Ascending aorta (tissue), 2 donors: ENCODE measurements at regions not wholly inside any gene's neighbourhood (a gene's known extent, or its start where the extent isn't known, plus 50 kb on each side); places are given as distances from the start of the nearest gene placed in this dataset.

Source experiments
- DNase-seq, 2 donors: peaks; one replicate each; pipeline ENCODE4 v3.0.0-alpha.2; 2019; ENCODE audit warnings: low spot score in 2 of 2
- H3K27ac ChIP-seq, 2 donors: fragments of 200-600 bp; sonication (generic); one replicate each; pipeline ENCODE4 v1.5.1; 2016 to 2017; ENCODE audit warnings: mild to moderate bottlenecking in 1 of 2
- H3K27me3 ChIP-seq: fragments of 200-600 bp; sonication (generic); one replicate; pipeline ENCODE4 v1.5.1; 2017
- H3K36me3 ChIP-seq, 2 donors: fragments of 200-600 bp; sonication (generic); one replicate each; pipeline ENCODE4 v1.5.1; 2016
- H3K4me1 ChIP-seq, 2 donors: fragments of 200-600 bp; sonication (generic); one replicate each; pipeline ENCODE4 v1.5.1; 2016 to 2017; ENCODE audit warnings: mild to moderate bottlenecking in 1 of 2
- H3K4me3 ChIP-seq, 2 donors: fragments of 200-600 bp; sonication (generic); one replicate each; pipeline ENCODE4 v1.5.1; 2016 to 2017; ENCODE audit warnings: mild to moderate bottlenecking in 1 of 2
- H3K9me3 ChIP-seq, 2 donors: fragments of 200-600 bp; sonication (generic); one replicate each; pipeline ENCODE4 v1.5.1; 2016
- CTCF ChIP-seq, 3 experiments: fragments of 200-600 bp in 2 of 3; fragments of 450-650 bp in 1 of 3; sonication (generic) in 2 of 3; IDR thresholded peaks; one replicate each; pipeline ENCODE4 v1.5.1; 2016 to 2019; ENCODE audit warnings: antibody characterized with exemption in 3 of 3, mild to moderate bottlenecking in 1 of 3, moderate library complexity in 1 of 3
- intact Hi-C: fragments of 100-400 bp; cut with DNase I; formaldehyde crosslinking; loops from one replicate; pipeline ENCODE4 v1.15.1; 2023

GRCh38 chr4:177105536-177105935, 204.1 kb upstream of the NEIL3 start:
- Histone ChIP-seq H3K27ac (no peak overlapping the region), H3K27me3 (no peaks in the 10 kb centered on the region), H3K9me3 (no peaks in the 10 kb centered on the region), H3K4me3 (no peak overlapping the region), H3K4me1 (no peaks in the 10 kb centered on the region), H3K36me3 (no peaks in the 10 kb centered on the region)
- TF ChIP-seq CTCF (IDR thresholded peaks at IDR 0.05): no peak
- intact Hi-C loops: no loop called here
- no peak for DNase-seq

- H3K4me1 ChIP-seq: no peaks in the 10 kb centered on the region
- H3K9me3 ChIP-seq: peaks cover 0 to 4% of the 10 kb centered on the region in 2 donors
- H3K4me3 ChIP-seq: no peak overlapping the region
- H3K27ac ChIP-seq: no peak overlapping the region
- no peaks in the 10 kb centered on the region for H3K36me3 ChIP-seq
- H3K27me3 ChIP-seq: no peaks in the 10 kb centered on the region
- no peak for DNase-seq
- no peak for TF ChIP-seq CTCF (IDR thresholded peaks at IDR 0.05)
- intact Hi-C loops: no loop called here
These were observed 202.3 kb upstream of the NEIL3 start for GRCh38 chr4:177107288-177107921.

GRCh38 chr4:177108708-177109107, 201.0 kb upstream of the NEIL3 start:
- no peaks in the 10 kb centered on the region for H3K4me1 ChIP-seq
- H3K4me3 ChIP-seq: no peak overlapping the region
- intact Hi-C loops: no loop called here
- DNase-seq: no peak
- peaks cover 0 to 4% of the 10 kb centered on the region in 2 donors for H3K9me3 ChIP-seq
- H3K27ac ChIP-seq: no peak overlapping the region
- no peaks in the 10 kb centered on the region for H3K36me3 ChIP-seq
- no peak for TF ChIP-seq CTCF (IDR thresholded peaks at IDR 0.05)
- no peaks in the 10 kb centered on the region for H3K27me3 ChIP-seq

GRCh38 chr4:177109769-177110168, 199.9 kb upstream of the NEIL3 start:
- DNase-seq: no peak
- no peak for TF ChIP-seq CTCF (IDR thresholded peaks at IDR 0.05)

GRCh38 chr4:177116161-177116560, 193.5 kb upstream of the NEIL3 start:
- H3K27ac ChIP-seq: no peak overlapping the region
- H3K27me3 ChIP-seq: no peaks in the 10 kb centered on the region
- TF ChIP-seq CTCF (IDR thresholded peaks at IDR 0.05): no peak
- H3K4me1 ChIP-seq: no peaks in the 10 kb centered on the region
- H3K9me3 ChIP-seq: peaks cover 0 to 4% of the 10 kb centered on the region in 2 donors
- H3K36me3 ChIP-seq: no peaks in the 10 kb centered on the region
- no peak overlapping the region for H3K4me3 ChIP-seq
- intact Hi-C loops: no loop called here
- DNase-seq: no peak

More at GRCh38 chr4:177109769-177110168, 199.9 kb upstream of the NEIL3 start:
- Histone ChIP-seq H3K4me3 (no peak overlapping the region), H3K4me1 (no peaks in the 10 kb centered on the region), H3K36me3 (no peaks in the 10 kb centered on the region), H3K27ac (no peak overlapping the region), H3K27me3 (no peaks in the 10 kb centered on the region), H3K9me3 (peaks cover 0 to 4% of the 10 kb centered on the region in 2 donors)
- intact Hi-C loops: no loop called here

GRCh38 chr4:177117256-177117655, 192.4 kb upstream of the NEIL3 start:
- DNase-seq: no peak
- no peak overlapping the region for H3K4me3 ChIP-seq
- H3K27me3 ChIP-seq: no peaks in the 10 kb centered on the region
- H3K27ac ChIP-seq: no peak overlapping the region
- intact Hi-C loops: no loop called here
- no peaks in the 10 kb centered on the region for H3K36me3 ChIP-seq
- no peaks in the 10 kb centered on the region for H3K9me3 ChIP-seq
- H3K4me1 ChIP-seq: no peaks in the 10 kb centered on the region
- TF ChIP-seq CTCF (IDR thresholded peaks at IDR 0.05): no peak
